Globus pallidus (tissue), 1 donor: ENCODE measurements at regions not wholly inside any gene's neighbourhood (a gene's known extent, or its start where the extent isn't known, plus 50 kb on each side); places are given as distances from the start of the nearest gene placed in this dataset.
"Not testable (repeated sequence)": the region's sequence is repeated elsewhere in the genome, so short reads cannot be mapped to it uniquely, and the experiment has no call there.

Experiments used
- DNase-seq: peaks from one replicate; pipeline ENCODE4 v3.0.0-alpha.2; 2015; ENCODE audit warnings: low spot score

DNA sequence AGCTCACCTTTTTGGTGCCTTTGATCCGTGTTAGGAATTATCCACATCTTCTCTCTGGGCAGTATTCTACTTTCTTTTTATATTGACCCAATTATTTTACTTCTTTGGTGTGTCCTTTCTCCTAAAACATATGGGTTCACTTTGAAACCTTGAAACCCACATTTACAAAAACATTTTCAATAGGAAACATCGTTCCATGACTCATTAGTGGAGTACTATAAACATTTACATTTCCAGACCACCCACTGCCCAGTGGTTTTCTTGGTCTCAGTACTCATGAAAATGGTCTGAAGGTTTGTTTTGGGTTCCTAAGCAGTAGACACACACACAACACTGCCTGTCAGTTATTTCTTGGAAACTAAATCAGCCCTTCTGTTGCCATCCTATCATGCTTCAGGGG, 111.7 kb upstream of the LPCAT1 start:
- DNase-seq = not testable (repeated sequence)

DNA sequence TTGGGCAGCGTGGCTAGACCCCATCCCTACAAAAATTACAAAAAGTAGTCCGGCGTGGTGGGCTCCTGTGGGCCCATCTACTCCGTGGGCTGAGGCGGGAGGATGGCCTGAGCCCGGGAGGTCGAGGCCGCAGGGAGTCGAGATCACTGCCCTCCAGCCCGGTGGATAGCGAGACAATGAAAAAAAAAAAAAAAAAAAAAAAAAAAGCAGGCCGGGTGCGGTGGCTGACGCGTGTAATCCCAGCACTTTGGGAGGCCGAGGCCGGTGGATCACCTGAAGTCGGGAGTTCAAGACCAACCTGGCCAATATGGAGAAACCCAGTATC, 110.5 kb upstream of the LPCAT1 start:
- no peak for DNase-seq

DNA sequence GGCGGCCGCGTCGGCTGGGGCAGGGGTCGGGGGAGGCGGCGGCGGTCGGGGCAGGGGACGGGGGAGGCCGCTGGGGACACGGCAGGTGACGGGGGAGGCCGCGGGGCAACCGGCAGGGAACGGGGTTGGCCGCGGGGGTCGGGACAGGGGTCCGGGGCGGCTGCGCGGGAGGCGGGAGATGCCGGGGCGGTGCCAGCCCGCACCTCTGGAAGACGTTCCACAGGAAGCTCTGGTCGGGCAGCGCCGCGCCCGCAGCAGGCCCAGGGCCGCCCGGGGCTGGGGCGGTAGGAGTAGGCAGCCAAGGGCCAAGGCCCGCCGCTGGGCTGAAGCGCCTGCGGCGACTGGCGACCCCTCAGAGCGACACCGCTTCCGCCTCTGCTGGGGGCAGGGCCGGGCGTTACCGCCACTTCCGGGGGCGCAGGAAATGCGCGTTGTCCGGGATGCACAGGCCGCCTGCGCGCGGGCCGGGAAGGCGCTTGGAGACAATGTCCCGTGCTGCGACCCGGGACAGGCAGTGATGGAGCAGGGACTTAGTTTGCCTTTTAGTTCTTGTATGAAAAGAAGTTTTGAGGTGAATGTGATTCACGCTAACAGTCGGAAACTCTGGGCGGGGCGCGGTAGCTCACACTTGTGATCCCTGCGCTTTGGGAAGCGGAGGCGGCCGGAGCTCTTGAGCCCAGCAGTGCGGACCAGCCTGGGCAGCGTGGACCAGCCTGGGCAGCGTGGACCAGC, 110.0 kb upstream of the LPCAT1 start:
- peak; percentile 73 for DNase-seq

DNA sequence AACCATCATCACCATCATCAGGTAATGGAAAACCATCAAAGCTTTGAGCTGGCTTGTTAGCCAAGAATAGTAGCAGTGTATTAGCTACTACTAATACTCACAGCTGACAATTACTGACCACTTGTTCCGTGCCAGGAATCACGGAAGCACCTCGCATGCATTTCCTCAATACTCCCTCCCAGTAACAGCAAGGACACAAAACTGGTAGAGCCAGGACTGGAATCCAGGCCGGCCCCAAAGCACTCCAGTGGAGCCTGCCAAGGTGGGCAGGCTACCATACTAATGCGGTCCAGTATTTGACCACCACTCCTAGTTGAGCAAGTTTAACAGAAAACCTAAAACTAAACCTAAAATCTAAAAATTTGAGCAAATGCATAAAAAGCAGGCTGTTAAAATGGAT, 107.2 kb upstream of the LPCAT1 start:
- not testable (repeated sequence) for DNase-seq

DNA sequence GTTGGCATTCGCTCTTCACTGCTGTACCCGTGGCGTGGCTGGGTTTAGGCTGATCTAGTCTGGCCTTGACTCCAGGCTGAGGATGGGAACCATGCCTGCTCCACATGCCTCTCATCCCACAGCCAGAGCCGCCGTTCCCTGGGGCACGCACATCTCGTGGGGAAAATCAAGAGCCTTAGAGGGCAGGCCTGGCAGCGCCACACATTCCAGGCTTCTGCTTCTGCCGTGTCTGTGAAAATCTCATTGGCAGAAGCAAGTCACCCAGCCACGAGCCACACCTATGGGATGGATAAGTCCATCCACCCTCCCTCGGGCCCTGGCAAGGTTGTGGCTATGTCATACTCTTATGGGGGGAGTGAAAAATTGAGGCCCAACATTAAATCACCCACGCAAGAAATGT, 102.6 kb upstream of the LPCAT1 start:
- DNase-seq = not testable (repeated sequence)

DNA sequence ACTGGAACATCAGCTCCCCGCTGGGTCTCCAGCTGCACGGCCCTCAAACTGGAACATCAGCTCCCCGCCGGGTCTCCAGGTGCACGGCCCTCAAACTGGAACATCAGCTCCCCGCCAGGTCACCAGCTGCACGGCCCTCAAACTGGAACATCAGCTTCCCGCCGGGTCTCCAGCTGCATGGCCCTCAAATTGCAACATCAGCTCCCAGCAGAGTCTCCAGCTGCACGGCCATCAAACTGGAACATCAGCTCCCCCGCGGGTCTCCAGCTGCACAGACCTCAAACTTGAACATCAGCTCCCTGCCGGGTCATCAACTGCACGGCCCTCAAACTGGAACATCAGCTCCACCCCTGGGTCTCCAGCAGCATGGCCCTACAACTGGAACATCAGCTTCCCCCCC, 95.8 kb upstream of the LPCAT1 start:
- not testable (repeated sequence) for DNase-seq

DNA sequence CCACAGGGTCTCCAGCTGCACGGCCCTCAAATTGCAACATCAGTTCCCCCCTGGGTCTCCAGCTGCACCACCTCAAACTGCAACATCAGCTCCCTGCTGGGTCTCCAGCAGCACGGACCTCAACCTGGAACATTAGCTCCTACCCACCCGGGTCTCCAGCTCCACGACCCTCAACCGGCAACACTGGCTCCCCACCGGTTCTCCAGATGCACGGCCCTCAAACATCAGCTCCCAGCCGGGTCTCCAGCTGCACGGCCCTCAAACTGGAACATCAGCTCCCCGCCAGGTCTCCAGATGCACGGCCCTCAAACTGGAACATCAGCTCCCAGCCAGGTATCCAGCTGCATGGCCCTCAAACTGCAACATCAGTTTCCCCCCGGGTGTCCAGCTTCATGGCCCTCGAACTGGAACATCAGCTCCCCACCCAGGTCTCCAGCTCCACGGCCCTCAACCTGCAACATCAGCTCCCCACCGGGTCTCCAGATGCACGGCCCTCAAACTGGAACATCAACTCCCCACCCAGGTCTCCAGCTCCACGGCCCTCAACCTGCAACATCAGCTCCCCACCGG, 94.6 kb upstream of the LPCAT1 start:
- DNase-seq = not testable (repeated sequence)

DNA sequence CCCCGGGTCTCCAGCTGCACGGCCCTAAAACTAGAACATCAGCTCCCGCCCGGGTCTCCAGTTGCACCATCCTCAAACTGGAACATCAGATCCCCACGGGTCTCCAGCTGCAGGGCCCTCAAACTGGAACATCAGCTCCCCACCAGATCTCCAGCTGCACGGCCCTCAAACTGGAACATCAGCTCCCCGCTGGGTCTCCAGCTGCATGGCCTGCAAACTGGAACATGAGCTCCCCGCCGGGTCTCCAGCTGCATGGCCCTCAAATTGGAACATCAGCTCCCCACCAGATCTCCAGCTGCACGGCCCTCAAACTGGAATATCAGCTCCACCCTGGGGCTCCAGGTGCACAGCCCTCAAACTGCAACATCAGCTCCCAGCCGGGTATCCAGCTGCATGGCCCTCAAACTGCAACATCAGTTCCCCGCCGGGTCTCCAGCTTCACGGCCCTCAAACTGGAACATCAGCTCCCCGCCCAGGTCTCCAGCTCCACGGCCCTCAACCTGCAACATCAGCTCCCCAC, 93.5 kb upstream of the LPCAT1 start:
- DNase-seq = not testable (repeated sequence)

DNA sequence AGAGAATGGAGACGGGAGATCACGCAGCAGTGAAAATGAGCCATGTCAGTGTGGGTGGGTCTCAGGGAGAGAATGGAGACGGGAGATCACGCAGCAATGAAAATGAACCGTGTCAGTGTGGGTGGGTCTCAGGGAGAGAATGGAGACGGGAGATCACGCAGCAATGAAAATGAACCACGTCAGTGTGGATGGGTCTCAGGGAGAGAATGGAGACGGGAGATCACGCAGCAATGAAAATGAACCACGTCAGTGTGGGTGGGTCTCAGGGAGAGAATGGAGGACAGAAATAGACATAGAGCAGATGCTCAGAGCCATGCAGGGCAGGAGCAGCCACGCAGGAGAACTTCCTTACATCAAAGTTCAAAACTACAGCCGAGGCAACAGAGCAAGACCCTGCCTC, 89.8 kb upstream of the LPCAT1 start:
- not testable (repeated sequence) for DNase-seq

DNA sequence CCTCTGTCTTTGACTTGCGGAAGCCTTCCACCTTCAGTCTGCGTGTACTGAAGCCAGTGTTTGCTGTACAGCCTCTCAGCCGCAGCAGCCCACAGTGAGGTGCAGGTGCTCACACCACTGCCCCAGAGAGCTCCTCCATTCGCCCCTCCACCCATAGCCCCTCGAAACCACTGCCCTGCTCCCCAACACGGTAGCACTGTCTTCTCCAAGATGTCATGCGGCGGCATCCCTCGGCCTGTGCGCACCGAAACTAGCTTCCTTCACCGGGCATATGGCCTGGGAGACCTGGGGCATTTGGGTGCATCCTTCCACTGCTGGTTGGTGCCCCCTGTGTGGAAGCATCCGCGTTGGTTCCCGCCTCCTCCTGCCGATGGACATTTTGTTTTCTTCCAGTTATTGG, 86.8 kb upstream of the LPCAT1 start:
- DNase-seq = not testable (repeated sequence)

DNA sequence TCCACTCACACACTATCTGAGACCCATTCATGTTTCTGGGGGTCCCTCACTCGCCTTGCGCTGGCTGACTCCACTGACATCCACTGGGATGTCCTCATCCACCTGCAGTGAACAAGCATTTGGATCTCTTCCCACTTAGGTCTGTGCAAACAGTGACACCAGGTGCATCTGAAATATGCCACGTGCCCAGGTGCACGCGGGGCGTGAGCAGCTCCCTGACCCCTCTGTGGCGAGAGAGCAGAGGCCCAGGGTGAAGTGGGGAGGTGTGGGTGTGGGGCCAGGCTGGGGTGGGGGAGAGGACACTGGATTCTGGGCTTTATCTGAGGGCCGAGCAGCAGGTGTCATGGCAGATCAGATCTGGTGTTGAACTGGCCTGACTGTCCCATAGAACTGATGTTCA, 85.4 kb upstream of the LPCAT1 start:
- DNase-seq = not testable (repeated sequence)

DNA sequence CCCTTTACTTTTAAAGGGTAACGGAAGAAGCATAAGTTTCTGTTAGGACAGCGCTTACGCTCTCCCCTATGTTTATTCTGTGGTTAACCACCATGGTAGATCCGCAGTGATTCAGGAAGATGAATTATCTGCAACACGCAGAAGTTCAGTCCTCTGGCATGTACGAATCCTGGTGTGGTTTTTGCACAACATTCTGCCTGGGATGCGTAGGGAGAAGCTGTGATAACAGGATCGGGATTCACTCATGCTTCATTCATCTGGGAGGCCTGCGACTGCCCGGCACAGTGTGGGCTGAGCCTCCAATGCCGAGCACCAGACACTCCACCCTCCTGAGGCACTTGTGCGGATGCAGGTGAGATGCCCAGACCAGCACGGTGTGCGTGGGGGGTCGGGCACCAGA, 84.6 kb upstream of the LPCAT1 start:
- not testable (repeated sequence) for DNase-seq

DNA sequence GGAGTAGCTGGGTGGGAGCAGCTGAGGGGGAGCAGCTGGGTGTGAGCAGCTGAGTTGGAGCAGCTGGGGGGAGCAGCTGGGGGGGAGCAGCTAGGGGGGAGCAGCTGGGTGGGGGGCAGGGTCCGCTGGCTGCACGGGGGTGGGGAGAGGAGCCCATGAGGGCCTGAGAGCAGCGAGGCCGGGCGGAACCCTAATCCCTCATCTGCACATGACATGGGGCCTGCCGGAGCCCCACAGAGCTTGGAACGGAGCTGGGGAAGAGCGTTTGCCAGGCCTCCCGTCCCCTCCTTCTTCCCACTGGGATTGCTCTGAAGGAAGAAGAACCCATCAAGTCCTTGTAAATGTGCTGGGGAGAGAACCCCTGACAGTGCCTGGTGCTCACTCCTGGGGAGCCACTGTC, 83.2 kb upstream of the LPCAT1 start:
- not testable (repeated sequence) for DNase-seq

DNA sequence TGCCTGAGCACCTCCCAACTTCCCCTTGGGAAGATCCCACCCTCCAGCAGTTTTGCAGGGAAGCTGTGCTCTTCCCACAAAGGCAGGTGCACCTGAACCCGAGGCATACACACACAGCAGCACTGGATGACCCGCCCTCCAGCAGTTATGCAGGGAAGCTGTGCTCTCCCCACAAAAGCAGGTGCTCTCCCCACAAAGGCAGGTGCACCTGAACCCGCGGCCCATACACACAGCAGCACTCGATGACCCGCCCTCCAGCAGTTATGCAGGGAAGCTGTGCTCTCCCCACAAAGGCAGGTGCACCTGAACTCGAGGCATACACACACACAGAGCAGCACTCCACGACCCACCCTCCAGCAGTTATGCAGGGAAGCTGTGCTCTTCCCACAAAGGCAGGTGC, 80.2 kb upstream of the LPCAT1 start:
- not testable (repeated sequence) for DNase-seq

DNA sequence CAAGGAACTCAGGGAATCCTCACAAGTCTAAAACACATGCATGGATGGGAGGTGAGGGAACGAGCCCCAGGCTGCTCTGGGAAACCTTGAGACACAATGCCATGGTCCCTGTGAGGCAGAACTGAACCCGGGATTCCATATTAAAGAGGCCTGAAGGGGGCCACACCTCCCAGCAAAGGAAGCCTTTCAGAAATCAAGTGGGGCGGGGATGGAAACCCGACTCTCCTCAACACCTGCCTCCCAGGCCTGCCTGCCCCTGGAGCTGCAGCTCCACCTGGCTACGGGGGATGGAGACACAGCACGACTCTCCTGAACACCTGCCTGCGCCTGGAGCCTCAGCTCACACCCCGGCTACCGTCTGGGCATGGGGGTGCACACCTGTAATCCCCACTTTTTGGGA, 77.8 kb upstream of the LPCAT1 start:
- not testable (repeated sequence) for DNase-seq

DNA sequence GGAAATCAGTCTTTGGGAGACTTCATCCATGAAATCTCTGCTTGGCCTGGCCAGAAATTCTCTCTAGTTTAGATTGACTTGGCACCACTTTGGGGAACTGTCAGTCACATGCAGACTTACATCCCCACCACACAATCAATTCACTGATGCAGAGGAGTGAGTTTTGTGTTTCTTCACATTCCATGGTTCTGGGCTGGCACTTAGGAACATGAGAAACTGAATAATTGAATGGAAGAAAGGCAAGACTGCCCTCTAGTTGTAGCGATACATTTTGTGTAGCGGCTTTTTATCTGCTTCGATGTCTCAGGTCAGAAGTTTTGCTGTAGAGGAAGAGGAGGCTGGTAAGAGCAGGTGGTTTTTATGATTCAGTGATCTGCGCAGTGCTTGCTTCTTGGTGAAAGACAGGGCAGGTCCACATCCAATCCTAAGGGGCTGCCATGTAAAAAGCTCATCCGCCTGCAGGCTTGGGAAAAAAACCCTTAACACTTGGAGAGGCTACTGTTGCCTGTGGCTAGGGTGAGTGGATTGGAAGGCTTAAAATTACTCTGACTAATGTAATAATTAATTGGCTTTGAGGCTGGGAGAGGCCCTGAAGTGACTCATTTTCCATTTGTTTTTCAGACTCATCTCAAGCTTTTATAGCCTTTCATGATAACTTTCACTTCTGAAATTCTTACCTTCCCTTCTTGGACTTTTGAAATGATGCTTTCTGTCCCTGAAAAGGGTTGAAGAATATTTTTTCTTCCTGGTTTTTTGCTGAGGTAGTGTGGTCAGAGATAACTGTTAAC, 75.4 kb upstream of the LPCAT1 start:
- DNase-seq = not testable (repeated sequence)

DNA sequence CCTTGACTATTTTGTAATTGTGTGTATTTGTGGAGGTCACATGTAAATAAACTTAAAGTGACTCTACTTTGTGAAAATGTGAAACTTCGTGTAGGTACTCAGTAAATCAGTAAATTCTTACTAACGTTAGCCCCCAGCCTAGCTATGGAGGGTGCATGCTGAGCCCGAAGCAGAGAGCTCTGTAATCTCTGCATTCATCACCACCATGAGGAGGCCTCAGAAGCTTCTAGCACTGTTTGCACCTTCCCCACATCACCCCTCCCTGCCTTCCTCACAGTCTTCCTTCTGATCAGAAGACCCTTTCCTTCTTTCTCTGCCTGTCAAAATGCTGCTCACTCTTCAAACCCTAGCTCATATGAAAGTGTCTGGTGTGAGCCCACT, 73.3 kb upstream of the LPCAT1 start:
- DNase-seq = not testable (repeated sequence)

DNA sequence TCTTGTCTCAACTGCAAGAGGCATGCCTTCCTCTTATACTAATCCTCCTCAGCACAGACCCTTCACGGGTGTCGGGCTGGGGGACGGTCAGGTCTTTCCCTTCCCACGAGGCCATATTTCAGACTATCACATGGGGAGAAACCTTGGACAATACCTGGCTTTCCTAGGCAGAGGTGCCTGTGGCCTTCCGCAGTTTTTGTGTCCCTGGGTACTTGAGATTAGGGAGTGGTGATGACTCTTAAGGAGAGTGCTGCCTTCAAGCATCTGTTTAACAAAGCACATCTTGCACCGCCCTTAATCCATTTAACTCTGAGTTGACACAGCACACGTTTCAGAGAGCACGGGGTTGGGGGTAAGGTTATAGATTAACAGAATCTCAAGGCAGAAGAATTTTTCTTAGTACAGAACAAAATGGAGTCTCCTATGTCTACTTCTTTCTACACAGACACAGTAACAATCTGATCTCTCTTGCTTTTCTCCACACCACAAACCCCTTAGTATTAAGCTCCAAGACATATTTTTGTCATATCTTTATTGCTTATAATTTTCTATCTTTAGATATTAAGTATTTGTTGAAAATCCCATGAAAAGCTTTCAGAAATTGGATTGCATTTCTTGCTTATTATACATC, 72.8 kb upstream of the LPCAT1 start:
- DNase-seq = not testable (repeated sequence)

DNA sequence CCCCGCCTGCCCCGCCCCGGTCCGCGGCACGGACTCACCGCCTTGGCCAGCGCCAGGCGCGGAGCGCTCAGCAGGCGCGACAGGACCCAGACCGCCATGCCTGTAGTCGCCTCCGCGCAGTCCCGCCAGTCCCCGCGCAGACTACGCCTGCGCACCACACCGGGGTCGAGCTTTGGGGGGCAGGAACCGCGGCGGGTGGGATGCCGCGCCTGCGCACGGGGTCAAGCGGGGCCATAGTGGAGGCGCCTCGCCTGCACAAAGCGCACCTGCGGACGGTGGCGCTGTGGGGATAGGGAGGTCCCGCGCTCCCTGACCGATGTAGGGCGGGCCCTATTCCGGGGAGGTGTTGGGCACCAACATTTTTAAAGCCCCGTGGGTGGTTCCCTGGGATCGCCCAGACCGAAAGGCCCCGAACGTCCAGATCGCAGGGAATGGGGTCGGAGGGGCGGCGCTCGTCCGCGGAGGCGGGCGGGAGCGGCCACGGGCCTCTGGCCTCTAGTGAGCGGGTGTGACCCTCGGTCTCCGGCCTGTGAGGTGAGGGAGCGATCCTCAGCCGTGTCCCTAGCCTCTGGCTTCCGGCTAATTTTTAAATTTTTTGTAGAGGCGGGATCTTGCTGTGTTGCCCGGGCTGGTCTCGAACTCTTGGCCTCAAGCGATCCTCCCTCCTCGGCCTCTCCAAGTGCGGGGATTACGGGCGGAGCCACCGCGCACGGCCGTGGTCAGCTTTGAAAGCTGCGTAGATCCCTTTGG, 70.8 kb upstream of the LPCAT1 start:
- peak; percentile 46 for DNase-seq

DNA sequence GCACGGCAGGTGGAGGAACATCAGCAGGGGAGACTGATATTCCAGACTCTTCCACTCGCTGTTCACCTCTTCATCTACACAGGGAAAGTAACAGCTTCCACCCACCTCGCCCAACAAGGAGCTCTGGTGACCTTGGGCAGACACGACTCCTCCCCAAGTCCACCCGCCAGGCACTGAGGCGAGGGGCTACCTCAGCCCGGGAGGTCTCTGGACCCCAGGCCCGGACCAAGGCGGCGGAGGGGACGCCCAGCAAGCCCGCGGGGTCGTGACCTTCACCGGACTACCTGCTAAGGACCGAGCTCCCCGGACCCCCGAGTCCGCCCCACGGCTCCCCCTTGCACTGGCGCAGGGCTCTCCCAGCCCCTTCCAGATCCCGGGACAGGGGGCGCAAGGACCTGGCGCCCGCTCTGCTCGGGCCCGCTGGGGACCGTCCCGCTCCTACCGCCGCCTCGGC, 70.2 kb upstream of the LPCAT1 start:
- DNase-seq = no peak

DNA sequence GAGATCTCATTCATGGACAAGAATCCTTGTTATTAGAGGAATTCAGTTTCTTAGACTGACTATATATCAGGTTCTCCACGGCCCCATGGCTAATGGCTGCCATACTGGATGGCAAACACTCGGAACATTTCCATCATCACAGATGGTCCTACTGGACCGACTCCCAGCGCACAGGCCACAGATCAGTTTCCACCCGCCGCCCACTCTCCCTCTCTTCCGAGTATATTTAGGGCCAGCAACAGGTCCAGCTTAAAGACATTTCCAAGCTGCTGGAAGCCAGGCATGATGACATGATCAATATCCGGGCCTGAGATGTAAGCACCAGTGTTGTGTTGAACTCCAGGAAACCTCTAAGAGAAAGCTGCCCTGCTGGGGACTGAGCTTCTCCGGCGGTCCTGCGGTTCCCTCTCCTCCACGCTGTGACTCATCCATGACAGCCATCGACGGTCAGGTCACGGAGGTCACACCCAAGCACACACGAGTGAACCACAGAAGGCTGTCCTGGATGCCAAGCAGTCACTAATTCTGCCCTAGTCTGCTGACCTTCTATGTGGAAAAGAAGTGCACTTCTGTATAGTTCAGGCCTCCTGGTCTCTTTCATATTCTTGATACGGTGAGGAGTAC, 64.4 kb upstream of the LPCAT1 start:
- DNase-seq = not testable (repeated sequence)
